ENCODE measurements at regions not wholly inside any gene's neighbourhood (a gene's known extent, or its start where the extent isn't known, plus 50 kb on each side); places are given as distances from the start of the nearest gene placed in this dataset.

DNA sequence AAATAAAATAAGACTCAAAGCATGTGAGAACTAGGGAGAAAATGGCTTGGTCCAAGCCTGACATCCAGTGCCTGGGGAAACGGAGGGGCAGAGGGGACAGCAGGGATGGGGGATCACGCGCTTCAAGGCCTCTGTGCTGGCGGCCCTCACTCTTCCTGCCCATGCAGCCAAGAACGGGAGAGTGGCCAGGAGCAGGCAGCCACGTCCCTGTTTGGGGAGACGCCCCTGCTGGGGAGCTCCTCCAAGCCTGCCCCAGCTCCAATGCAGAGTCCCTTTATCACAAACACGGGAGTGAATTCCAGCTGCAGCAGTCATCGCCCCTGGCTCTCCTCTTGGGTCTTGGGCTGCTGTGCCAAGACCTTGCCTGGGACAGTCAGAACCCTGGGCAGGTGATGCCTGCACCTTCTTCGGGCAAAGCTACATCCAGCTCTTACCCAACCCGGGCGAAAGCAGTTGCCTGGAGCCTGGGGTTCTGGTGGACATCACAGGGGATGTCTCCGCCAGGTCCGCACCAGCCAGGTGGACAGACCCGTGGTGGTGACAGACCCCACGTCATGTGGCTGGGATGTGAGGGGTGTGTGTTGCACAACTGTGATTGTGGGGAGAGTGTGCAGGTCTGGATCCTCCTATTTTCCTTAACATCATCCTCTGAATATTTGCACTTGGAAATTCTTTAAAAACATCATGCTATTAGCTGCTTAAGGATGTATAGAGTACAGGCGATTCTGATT lies 1391.3 kb downstream of the BRD1 start:
- 80 to 84% methylated on average over 16 to 17 of the region's 17 CpGs for WGBS, 2 donors
- no peak for DNase-seq (ENCODE audit: low spot score in 2 of 2)
- no peaks in the 10 kb centered on the region for H3K9me3 ChIP-seq
- H3K4me1 ChIP-seq: no peaks in the 10 kb centered on the region
- no peaks in the 10 kb centered on the region for H3K27me3 ChIP-seq
- H3K36me3 ChIP-seq: no peaks in the 10 kb centered on the region
- H3K4me3 ChIP-seq: no peak overlapping the region
- no peak overlapping the region for H3K27ac ChIP-seq
- no peak for TF ChIP-seq EP300 (IDR thresholded peaks at IDR 0.05)
- TF ChIP-seq POLR2A (IDR thresholded peaks at IDR 0.05): no peak
- no peak for TF ChIP-seq CTCF (IDR thresholded peaks at IDR 0.05)

GRCh38 chr22:48434868-48435250 lies 1392.8 kb downstream of the BRD1 start:
- no peak for TF ChIP-seq CTCF (IDR thresholded peaks at IDR 0.05)
- no peak for TF ChIP-seq EP300 (IDR thresholded peaks at IDR 0.05)
- TF ChIP-seq POLR2A (IDR thresholded peaks at IDR 0.05): no peak
- Histone ChIP-seq H3K4me3 (no peak overlapping the region), H3K27ac (no peak overlapping the region), H3K36me3 (no peaks in the 10 kb centered on the region), H3K9me3 (no peaks in the 10 kb centered on the region), H3K27me3 (no peaks in the 10 kb centered on the region), H3K4me1 (no peaks in the 10 kb centered on the region)
- WGBS, 2 donors: 85% methylated on average over 5 of the region's 5 CpGs
- no peak for DNase-seq (ENCODE audit: low spot score in 2 of 2)

DNA sequence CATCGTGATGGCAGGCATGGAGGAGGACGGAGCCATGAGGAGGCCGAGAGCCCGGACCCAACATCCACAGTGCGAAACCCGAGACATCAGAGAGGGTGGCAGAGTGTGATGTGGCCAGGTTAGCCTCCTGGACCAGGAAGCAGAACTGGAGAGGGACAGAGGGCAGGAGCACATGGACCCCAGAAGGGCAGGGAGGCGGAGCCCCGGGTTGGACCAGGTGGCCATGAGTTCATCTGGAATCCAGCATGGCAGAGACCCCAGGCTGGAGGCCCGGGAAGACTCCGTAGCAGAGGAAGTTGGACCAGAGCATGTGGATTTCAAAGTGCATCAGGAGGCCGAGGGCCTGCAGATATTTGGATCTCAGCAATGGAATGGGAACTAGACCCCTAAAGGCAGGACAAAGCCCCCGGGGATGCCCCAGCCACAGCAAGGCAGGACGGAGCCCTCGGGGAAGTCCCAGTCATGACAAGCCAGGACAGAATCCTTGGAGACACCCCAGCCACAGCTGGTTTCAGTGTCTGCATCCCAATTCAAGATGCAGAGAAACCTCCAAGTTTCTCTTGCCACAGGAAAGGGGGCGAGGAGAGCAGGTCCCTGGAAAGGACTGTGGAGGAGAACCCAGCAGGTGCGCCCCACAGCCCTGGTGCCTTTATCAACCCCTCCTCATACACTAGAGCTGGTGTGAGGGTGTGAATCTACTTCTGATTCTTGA lies 1393.4 kb downstream of the BRD1 start:
- TF ChIP-seq POLR2A (IDR thresholded peaks at IDR 0.05) (no peak), EP300 (IDR thresholded peaks at IDR 0.05) (no peak), CTCF (IDR thresholded peaks at IDR 0.05) (no peak)
- 78 to 92% methylated on average over 16 of the region's 16 CpGs for WGBS, 2 donors

GRCh38 chr22:48433647-48434046 lies 1394.0 kb downstream of the BRD1 start:
- H3K4me3 ChIP-seq: no peak overlapping the region
- no peaks in the 10 kb centered on the region for H3K4me1 ChIP-seq
- H3K27me3 ChIP-seq: no peaks in the 10 kb centered on the region
- 78 to 84% methylated on average over 8 to 11 of the region's 11 CpGs for WGBS, 2 donors
- no peak for DNase-seq (ENCODE audit: low spot score in 2 of 2)
- no peak for TF ChIP-seq POLR2A (IDR thresholded peaks at IDR 0.05)
- TF ChIP-seq CTCF (IDR thresholded peaks at IDR 0.05): no peak
- no peak for TF ChIP-seq EP300 (IDR thresholded peaks at IDR 0.05)
- H3K9me3 ChIP-seq: no peaks in the 10 kb centered on the region
- no peak overlapping the region for H3K27ac ChIP-seq
- no peaks in the 10 kb centered on the region for H3K36me3 ChIP-seq

More for the DNA sequence above, 1393.4 kb downstream of the BRD1 start:
- H3K4me3 ChIP-seq: no peak overlapping the region
- no peak for DNase-seq (ENCODE audit: low spot score in 2 of 2)
- H3K9me3 ChIP-seq: no peaks in the 10 kb centered on the region
- no peaks in the 10 kb centered on the region for H3K4me1 ChIP-seq
- no peak overlapping the region for H3K27ac ChIP-seq
- no peaks in the 10 kb centered on the region for H3K36me3 ChIP-seq
- H3K27me3 ChIP-seq: no peaks in the 10 kb centered on the region

DNA sequence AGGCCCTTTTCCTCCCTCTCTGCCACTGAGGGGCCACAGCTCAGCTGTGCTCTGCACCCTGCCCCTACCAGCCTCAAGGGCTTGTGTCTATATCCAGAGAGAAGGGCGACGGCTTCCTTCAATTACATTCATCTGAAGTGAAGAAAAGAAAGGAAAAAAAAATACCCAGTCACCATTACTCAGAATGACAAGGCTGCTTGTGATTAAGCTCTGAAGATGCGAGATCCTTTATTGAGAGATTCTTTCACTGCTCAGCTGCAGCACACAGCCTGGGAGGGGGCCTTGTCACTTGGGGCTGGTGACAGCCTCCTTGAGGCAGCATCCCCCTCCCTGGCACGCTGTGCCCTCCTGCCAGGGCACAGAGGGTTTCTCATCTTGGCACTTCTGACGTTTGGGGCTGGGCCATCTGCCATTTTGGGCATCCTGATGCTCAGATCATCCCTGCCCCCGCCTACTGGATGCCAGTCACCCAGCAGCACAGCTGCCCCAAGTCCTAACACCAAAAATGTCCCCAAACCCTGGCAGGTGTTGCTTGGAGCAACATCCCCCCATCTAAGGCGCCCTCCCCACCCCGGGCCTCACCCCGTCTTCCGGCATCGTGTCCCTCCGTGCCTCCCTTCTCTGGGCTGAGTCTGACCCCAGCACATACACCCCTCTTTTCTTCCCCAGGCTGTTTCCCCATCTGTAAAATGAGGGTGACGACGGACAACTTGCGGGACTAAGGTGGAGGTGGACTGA lies 1394.7 kb downstream of the BRD1 start:
- H3K27ac ChIP-seq: no peak overlapping the region
- H3K36me3 ChIP-seq: no peaks in the 10 kb centered on the region
- DNase-seq (ENCODE audit: low spot score in 2 of 2): no peak
- no peaks in the 10 kb centered on the region for H3K27me3 ChIP-seq
- TF ChIP-seq EP300 (IDR thresholded peaks at IDR 0.05) (no peak), CTCF (IDR thresholded peaks at IDR 0.05) (no peak), POLR2A (IDR thresholded peaks at IDR 0.05) (no peak)
- H3K9me3 ChIP-seq: no peaks in the 10 kb centered on the region
- H3K4me1 ChIP-seq: no peaks in the 10 kb centered on the region
- H3K4me3 ChIP-seq: no peak overlapping the region
- WGBS, 2 donors: 76 to 83% methylated on average over 14 to 15 of the region's 15 CpGs

Measured in tibial nerve (tissue), 4 donors.